DMS153 treated with DMSO at 0.1 percent for 48 hours (cell line): ENCODE measurements at regions not wholly inside any gene's neighbourhood (a gene's known extent, or its start where the extent isn't known, plus 50 kb on each side); places are given as distances from the start of the nearest gene placed in this dataset.

Source experiments
- DNase-seq: peaks from one replicate; lab custom pipeline; 2025; ENCODE audit not compliant: unreplicated experiment; lab: John Stamatoyannopoulos, UW

DNA sequence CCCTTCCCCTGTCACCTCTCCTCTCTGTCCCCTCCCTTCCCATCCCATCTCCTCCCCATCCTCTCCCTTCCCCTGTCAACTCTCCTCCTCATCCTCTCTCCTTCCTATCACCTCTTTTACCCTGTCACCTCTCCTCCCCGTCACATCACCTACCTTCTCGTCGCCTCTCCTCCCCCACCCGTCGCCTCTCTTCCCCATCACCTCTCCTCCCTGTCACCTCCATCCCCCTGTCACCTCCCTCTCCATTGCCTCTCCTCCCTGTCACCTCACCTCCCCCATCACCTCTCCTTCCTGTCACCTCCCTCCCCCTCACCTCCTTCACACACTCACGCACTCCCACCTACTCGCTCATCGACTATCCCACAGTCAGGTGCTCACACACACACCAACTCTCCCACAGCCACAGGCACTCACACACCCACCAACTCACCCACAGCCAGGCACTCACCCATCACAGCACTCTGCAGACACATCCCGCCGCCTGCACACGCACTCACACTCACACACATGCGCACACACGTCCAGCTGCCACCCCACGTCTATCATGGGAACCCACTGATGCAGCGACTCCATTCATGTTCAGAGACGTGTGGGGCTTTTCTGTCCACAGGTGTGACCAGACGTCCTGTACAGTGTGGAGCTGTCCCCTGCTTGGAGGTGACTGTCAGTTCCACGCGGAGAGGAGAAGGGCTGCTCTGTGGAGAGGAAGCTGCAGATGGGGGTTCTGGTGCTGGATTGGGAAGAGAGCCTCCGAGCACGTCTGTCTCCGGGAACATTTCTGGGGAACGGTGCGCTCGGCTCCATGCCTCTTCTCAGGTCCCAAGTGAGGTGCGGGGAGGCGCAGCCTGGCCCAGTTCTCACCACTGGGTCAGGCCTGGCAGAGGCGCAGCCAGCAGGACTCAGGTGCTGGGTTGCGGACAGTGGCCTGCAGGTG, 184.3 kb downstream of the TTLL2 start:
- no peak for DNase-seq

DNA sequence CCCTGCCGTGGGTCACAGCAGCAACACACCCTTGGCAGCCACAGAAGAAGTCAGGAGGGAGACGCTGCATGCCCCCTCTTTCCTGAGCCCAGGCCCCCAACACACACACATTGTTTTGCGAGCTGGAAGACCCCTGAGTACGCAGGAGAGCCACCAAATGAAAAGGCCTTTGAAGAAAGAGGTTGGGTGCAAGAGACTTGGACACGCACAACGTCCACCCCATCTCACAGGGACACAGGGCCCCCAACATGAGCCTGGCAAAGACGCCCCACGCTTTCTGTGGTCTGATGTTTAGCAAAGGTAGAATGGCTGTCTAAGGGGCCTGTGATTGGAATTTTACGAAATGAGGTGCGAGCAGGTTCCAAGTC, 185.0 kb downstream of the TTLL2 start:
- no peak for DNase-seq

GRCh38 chr6:167510648-167511047, 185.8 kb downstream of the TTLL2 start:
- DNase-seq = no peak

- DNase-seq = no peak
These were observed 187.9 kb downstream of the TTLL2 start for GRCh38 chr6:167512696-167513375.

DNA sequence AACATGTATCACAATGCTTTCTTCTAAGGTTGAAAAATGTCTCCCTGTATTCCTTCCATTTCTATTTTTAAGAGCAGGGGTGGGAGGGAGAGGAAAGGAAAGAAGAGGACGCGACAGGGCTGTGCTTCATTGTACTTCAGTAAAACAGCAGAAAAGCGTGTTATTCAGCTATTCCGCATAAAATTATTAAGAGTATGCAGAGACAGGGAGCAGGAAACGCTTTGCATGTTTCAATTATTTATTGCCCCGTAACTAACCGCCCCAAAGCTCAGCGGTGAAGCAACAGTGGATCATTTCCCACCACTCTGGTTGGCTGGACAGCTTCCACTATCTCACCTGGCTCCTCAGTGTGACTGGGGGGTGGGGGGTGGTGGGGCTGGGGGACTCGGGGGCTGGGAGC, 188.9 kb downstream of the TTLL2 start:
- no peak for DNase-seq

DNA sequence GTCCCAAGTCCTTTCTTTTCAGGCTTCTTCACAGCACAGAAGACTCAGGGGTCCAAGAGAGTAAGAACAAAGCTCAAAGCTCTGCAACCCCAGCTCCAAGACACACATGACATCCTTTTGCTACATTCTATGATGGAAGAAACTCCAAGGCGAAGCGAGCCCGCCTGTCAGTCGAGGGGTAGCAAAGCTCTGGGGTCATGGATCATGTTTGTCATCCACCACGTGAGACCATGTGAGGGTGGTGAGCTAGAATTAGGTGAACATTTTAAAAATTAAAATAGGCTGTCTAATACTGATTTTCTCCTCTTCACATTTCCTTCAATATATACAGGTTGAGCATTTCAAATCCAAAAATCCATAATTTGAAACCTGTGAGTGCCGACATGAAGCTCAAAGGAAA, 189.6 kb downstream of the TTLL2 start:
- DNase-seq = no peak

DNA sequence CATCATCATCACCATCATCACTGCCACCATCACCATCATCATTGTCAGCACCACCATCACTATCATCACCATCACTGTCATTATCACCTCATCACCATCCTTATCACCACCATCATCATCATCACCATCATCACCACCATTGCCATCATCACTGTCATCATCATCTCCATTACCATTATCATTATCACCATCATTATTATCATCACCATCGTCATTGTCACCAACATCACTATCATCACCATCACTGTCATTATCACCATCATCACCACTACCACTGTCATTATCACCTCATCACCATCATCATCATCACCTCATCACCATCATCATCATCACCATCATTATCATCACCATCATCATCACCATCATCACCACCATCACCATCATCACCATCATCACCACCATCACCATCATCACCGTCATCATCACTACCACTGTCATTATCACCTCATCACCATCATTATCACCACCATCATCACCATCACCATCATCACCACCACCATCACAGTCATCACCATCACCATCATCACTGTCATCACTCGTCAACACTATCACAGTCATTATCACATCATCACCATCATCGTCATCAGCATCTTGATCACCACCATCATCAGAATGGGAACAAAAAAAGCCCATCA, 191.1 kb downstream of the TTLL2 start:
- DNase-seq = no peak

DNA sequence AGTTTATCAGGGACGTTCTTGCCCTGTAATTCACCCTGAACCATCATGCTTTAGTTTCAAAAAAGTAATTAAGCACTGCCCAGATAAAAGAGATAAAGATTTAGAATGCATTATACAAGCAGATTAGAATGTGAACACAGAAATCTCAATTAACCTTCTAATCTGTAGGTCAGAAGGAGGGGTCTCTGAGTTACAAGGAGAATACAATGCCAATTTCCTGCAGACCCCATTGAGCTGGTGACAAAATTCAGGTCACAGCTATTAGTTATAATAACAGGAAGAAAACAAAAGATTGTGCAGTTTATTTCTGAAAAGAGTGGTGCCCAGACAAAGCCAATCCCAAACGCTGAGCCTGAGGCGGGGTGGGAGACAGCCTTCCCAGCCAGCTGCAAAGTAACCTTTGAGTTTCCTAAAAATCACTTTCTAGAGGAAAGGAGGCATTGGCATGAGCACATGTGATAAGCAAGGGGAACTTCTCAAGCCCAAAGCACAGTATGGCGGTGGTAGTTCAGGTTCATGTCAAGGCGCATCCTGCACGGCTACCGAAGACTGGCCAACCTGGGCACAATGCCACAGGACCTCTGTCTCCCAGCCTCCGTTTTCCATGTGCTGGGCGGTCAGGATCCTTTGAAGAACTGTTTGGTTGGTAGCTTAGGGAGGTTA, 192.5 kb downstream of the TTLL2 start:
- no peak for DNase-seq

GRCh38 chr6:167523426-167523825, 198.5 kb downstream of the TTLL2 start:
- DNase-seq = no peak

DNA sequence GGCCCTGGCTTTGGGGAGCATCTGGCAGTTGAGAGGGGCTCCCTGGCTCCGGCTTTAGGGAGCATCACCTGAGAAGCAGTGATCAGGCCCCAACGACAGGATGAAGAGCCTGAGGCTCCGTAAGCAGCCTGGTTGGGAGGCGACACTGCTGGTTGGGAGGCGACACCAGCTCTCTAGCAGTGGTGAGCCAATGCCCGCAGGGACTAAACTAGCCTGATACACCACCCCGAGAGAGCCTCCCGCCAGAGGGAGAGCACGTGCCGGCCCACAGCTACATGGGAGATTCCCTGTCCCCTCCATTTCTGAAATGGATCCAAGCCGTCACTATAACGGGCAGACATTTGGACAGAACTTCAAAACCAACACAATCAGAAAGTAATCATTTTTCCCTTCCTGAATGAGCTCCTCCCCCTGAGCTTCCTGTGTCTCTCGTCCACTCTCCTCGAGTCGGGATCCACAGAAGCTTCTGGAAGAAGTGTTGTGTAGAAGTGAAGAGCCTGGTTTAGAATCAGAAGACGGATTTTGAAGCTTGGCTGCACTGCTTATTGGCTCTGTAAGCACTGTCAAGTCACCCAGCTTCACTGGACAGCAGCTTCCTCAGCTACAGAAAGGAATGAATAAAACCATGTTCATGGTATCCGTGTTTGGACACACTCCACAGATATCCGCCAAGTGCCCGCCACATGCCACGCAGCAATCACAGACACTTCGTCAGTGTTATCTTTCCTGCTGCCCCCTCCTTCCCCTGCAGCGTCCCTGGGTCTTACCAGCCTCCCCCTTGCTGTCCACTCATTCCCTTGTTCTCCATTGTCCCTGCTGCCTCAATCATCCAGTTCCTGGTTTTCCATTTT, 199.6 kb downstream of the TTLL2 start:
- DNase-seq = no peak

DNA sequence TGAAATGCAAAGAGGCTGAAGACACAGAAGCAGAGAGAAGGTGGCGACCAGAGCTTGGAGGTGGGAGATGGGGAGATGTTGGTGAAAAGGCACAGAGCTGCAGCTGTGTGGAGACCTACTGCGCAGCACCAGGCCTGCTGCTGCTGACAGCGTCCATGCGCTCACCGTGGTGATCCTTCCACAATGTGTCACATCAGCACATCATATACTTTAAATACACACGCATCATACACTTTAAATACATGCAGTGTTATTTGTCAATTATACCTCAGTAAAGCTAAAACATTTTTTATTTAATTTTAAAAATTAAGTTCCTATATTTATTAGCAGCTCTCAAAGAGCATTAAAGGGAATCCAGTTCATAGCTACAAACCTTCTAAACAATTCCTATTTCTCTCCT, 200.9 kb downstream of the TTLL2 start:
- DNase-seq = no peak

DNA sequence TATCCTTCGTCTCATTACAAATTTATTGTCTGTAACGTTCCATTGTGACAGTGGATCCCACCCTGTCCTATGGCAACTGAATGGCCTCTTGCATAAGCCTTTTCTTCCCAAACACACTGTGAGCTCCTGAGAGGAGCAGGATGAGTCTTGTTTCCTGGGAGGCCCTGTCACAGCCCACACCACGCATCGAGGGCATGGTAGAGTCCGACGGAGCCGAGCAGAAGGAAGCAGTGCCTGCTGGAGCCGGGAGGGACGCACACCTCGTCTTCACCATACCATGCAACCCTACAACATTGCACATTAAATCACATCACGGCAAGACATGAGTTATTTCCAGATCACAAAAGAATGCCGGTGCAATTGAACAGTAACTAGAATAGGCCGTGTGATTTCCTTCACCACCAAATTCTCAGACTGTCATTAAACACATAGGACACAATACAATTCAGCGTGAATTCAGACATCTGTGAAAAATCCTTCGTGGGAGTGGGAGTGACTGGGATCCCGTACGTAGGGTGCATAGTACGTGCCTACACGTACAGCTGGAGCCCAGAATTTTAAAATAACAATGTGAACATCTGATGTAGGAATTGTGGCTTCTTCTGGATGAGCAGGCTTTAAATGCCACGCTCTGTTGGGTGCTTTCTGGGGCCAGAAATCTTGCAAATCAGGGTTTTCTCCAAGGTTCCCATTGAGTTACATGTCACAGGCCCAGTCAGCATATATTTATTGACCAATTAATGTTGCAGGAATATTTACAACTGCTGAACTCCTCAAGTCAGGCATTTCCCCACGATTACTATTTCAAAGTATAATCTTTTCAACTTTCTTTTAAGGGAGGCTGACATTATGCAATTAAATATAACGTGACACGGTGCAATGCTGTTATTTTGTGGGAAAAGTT, 201.8 kb downstream of the TTLL2 start:
- DNase-seq = no peak

DNA sequence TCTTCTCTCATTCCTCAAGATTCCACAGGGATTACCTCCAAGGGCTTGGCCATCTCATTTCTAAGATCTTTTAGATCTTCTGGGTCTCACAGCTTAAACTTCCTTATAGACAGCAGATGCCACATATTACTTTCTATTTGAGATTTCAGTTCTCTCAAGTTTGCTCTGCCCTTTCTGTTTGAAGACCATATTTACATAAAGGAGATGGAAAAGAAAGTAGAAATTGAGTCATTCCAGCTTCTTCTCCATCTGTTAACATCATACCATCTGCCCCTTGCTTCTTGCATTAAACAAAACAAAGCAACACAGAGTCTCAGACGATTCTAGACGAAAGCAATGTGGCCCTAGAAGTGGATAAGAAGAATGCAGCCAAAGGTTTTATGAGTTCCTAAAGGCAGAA, 203.4 kb downstream of the TTLL2 start:
- DNase-seq = no peak

DNA sequence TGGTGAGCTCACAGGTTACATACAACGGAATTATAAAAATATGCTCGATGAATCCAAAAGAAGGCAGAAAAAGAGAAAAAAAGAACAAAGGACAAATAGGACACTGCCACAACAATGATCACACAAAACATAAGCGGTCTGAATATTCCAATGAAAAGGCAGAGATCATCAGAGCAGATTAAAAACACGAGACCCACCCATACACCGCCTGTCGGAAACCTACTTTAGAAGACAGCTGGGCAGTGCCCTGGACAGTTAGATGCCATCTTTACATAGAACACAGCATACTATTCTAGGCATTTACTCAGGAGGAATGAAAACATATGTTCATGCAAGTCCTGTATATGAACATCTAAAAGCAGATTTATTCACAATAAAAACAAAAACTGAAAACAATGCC, 204.1 kb downstream of the TTLL2 start:
- no peak for DNase-seq

DNA sequence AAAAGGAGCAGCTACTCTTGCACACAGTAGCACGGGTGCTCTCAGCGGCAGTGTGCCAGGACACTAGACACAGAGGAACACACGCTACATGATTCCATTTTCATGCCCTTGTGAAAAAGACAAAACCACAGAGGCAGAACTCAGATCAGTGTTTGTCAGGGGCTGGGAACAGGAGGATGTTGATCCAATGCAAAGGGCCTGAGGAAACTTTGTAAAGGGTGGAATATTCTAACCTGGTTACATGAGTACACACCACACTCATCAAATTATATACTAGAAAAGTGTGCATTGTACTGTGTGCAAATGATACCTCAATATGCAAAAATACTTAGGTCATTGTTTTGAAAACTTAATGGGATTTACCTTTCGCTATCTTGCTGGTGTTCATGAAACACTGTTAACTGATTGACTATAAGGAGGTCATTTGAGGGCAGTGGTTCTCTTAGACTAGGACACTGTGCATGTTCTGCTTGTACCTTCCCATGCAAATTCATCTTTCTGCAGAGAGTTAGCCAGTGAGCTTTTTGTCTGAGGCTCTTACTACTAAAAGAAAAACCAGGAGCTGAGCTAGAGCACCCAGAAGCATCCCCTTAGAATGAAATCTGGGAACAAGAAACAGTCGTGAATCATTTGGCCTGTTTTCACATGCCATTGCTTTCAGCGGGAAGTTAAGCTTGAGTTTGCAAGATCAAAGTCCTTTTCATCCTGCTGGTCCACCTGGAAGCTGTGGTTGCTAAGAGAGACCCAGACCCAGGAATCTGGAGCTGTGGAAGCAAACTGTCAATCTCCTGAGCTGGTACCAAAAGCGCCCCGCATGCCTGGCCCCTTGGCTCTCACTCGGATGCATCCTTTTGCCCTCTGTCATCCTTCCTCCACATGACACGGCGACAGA, 204.8 kb downstream of the TTLL2 start:
- no peak for DNase-seq

GRCh38 chr6:167530951-167531350, 206.1 kb downstream of the TTLL2 start:
- DNase-seq = no peak

- no peak for DNase-seq
These were observed 207.8 kb downstream of the TTLL2 start for GRCh38 chr6:167532410-167533288.

DNA sequence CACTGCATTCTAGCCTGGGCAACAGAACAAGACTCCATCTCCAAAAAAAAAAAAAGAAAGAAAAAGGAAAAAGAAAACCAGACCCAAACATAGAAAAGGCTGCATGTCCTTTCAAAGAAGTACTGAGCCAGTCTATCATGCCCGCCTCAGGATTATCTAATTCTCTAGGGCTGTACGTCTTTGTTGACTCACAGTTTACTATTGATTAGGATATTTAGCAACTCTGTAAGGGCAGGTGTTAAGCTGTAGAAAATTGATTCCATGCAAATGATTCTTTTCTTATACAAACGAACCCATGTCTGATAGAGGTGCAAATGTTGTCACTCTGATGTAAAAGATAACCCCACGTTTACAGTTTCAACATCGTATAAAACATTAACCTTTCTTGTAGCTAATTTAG, 209.0 kb downstream of the TTLL2 start:
- DNase-seq = no peak
